ENCODE measurements at regions not wholly inside any gene's neighbourhood (a gene's known extent, or its start where the extent isn't known, plus 50 kb on each side); places are given as distances from the start of the nearest gene placed in this dataset.

- DNase-seq = no peak
These were observed 410.1 kb downstream of the TBC1D32 start for GRCh38 chr6:120924214-120924613.

- DNase-seq = no peak
These were observed 416.1 kb downstream of the TBC1D32 start for GRCh38 chr6:120918137-120918536.

GRCh38 chr6:120916844-120917243 is 417.4 kb downstream of the TBC1D32 start:
- DNase-seq = no peak

GRCh38 chr6:120913486-120913885 is 420.8 kb downstream of the TBC1D32 start:
- DNase-seq = no peak

GRCh38 chr6:120908767-120909166 is 425.5 kb downstream of the TBC1D32 start:
- DNase-seq = no peak

- DNase-seq = peak; percentile 70
These were observed 430.4 kb downstream of the TBC1D32 start for GRCh38 chr6:120903836-120904235.

GRCh38 chr6:120899932-120900331 is 434.3 kb downstream of the TBC1D32 start:
- DNase-seq = no peak

- no peak for DNase-seq
These were observed 440.2 kb downstream of the TBC1D32 start for GRCh38 chr6:120894077-120894476.

- DNase-seq = no peak
These were observed 457.3 kb downstream of the TBC1D32 start for GRCh38 chr6:120876931-120877330.

- DNase-seq = no peak
These were observed 457.9 kb downstream of the TBC1D32 start for GRCh38 chr6:120876424-120876823.

GRCh38 chr6:120875900-120876299 is 458.4 kb downstream of the TBC1D32 start:
- no peak for DNase-seq

GRCh38 chr6:120874422-120874821 is 459.9 kb downstream of the TBC1D32 start:
- DNase-seq = no peak

- DNase-seq = peak; percentile 44
These were observed 461.0 kb downstream of the TBC1D32 start for GRCh38 chr6:120873125-120873865.

- no peak for DNase-seq
These were observed 462.1 kb downstream of the TBC1D32 start for GRCh38 chr6:120872262-120872578.

- DNase-seq = peak; percentile 40
These were observed 462.6 kb downstream of the TBC1D32 start for GRCh38 chr6:120871416-120872261.

- peak; percentile 68 for DNase-seq
These were observed 464.9 kb downstream of the TBC1D32 start for GRCh38 chr6:120869397-120869796.

- DNase-seq = no peak
These were observed 476.9 kb downstream of the TBC1D32 start for GRCh38 chr6:120857422-120857821.

GRCh38 chr6:120854583-120854982 is 479.7 kb downstream of the TBC1D32 start:
- no peak for DNase-seq

- DNase-seq = no peak
These were observed 480.8 kb downstream of the TBC1D32 start for GRCh38 chr6:120853489-120853888.

GRCh38 chr6:120852293-120852849 is 481.9 kb downstream of the TBC1D32 start:
- DNase-seq = no peak

GRCh38 chr6:120826253-120826652 is 508.0 kb downstream of the TBC1D32 start:
- DNase-seq = peak; percentile 57

GRCh38 chr6:120816794-120817193 is 517.5 kb downstream of the TBC1D32 start:
- DNase-seq = no peak

GRCh38 chr6:120805276-120805675 is 529.0 kb downstream of the TBC1D32 start:
- no peak for DNase-seq

GRCh38 chr6:120804612-120805011 is 529.7 kb downstream of the TBC1D32 start:
- no peak for DNase-seq

Data from islet precursor cell (in vitro differentiated cells).